GOT3 (cell line): ENCODE measurements at regions not wholly inside any gene's neighbourhood (a gene's known extent, or its start where the extent isn't known, plus 50 kb on each side); places are given as distances from the start of the nearest gene placed in this dataset.

Source experiments
- DNase-seq: peaks from one replicate; lab custom pipeline; 2025; ENCODE audit warnings: mixed read lengths; lab: John Stamatoyannopoulos, UW

DNA sequence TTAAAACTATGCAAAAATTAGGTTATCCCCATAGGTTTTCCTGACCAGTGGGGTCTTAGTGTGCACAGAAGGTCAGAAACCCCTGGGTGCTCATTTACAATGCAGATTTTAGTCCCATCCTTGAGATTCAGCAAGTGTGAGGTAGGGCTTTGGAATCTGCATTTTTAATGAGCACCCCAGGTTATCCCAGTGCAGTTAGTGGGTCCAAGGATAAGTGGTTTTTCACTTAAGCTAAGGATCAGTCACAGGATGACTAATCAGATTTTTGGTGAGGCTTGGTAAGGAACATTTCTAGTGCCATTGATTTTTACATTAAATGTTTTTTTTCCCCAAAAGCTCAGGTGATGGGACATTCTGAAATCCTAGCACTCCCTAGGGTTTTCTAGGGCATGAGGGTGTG, 50.7 kb upstream of the MGAT5 start:
- no peak for DNase-seq
